ENCODE measurements at regions not wholly inside any gene's neighbourhood (a gene's known extent, or its start where the extent isn't known, plus 50 kb on each side); places are given as distances from the start of the nearest gene placed in this dataset.

- TF ChIP-seq EZH2 (IDR thresholded peaks at IDR 0.05) (no peak), POLR2AphosphoS5 (IDR thresholded peaks at IDR 0.05; ENCODE audit: borderline replicate concordance, low read depth, low read length) (no peak), FOXP2 (optimal IDR thresholded peaks at IDR 0.05; ENCODE audit: control extremely low read depth, extremely low read length, insufficient read depth) (no peak)
Measured at GRCh38 chr9:38129366-38129765, 60.3 kb upstream of the SHB start.

All from SK-N-MC (cell line).